ENCODE measurements at regions not wholly inside any gene's neighbourhood (a gene's known extent, or its start where the extent isn't known, plus 50 kb on each side); places are given as distances from the start of the nearest gene placed in this dataset.

- no peak for DNase-seq
These were observed 192.8 kb upstream of the CAMK1G start for GRCh38 chr1:209390764-209391163.

DNA sequence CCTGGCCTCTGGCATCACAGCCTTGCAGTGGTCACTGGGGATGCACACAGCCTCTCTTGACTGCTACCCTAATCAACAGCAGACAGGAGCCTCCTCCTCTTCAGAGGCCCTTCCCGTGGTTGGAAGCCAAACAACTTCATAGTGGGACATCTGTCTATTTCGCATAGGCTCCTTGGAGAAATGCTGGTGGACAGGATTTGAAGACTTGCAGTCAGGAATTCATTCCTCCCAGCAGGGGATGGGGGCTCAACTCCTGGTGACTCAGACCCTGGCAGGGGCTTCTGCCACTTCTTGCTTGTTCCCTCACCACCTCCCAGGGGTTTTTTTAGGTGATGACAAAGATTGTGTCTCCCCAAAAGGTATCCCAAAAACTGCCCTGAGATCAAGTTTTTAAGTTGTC, 191.7 kb upstream of the CAMK1G start:
- DNase-seq: no peak

- DNase-seq: no peak
These were observed 188.3 kb upstream of the CAMK1G start for GRCh38 chr1:209395169-209395568.

GRCh38 chr1:209397371-209397770, 186.1 kb upstream of the CAMK1G start:
- DNase-seq: no peak

GRCh38 chr1:209397910-209398309, 185.6 kb upstream of the CAMK1G start:
- DNase-seq: no peak

GRCh38 chr1:209398313-209398991, 185.1 kb upstream of the CAMK1G start:
- DNase-seq: no peak

DNA sequence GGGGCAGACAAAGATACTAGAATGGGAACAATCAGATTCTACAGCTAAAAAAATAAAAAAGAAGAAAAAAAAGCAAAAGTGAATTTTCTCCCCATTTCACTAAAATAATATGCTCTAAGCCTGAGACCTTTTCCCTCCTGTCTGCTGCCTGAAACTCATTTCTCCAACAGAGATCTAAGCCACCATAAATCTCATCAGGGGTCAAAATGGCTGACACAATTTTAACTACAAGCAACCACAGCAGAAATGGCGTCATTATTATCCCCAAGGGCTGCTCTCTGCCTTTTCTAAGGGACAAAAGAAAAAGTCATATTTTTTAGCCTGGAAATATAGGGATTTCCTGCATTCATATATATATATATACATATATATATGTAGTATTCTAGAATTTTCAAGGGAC, 183.7 kb upstream of the CAMK1G start:
- no peak for DNase-seq

DNA sequence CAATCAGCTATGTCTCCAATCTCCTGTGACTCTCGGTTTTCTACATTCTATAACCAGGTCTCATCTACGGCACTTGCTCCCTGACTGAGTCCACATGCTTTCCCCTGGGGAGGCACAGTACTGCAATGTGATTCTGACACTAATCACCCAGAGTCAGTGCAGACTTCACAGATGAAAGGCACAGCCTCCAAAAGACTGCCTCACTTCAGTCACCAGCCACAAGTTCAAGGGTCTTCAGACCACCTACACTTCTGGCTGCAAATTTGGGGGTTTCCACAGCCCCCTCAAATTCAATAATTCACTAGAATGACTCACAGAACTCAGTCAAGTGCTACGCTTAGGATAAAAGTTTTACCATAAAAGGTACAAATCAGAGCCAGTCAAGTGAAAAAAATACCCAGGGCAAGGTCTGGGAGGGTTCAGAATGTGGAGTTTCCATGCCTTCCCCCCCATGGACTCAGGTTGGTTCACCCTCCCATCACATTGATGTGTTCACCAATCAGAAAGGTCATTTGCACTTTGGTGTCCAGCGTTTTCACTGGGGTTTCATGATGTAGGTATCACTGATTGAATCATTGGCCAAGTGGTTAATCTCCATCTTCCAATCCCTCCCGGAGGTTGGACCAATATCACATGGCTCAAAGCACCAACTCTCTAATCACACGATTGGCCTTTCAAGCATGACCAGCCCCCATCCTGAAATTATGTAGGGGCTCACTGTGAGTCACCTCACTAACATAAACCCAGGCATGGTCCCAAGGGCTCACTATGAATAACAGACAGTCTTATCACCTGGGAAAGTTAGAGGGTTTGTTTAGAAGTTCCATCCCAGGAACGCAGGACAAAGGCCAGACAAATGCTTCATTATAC, 182.9 kb upstream of the CAMK1G start:
- DNase-seq: no peak

DNA sequence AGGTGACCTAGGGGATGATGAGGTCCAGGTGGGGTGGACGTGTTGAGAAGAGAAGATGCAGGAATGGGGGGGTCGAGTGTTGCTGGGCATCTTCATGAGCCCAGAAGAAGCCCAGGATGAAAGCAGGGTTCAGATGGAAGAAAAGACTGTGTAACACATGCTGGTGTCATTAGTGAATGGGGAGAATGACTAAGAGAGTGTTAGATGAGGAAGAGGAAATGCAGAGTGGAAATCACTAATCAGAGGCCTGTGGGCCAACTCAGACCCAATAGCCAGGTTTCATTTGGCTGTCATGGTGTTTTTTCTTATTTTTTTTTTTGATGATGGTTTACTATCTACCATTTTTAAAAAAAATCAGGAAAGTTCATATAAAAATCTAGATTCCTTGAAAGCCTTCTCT, 180.8 kb upstream of the CAMK1G start:
- DNase-seq: no peak

- DNase-seq: no peak
These were observed 179.6 kb upstream of the CAMK1G start for GRCh38 chr1:209403921-209404320.

DNA sequence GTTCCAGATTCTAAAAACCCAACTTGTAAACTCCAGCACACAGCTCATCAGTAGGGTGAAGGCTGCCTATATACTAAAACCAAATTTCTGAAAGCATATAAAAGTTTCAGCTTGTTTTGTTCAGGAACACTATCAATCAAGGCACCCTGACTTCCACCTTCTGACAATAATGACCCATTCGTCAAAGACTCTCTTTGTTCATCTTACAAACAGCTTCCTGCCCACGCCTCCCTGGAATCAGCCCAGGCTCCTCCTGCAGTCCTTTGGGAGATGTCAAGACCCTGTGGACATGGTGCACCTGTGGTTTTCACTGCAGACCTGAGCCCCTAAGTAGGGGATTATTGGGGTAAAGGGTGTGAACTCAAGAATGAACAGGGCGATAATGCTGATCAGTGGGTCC, 178.9 kb upstream of the CAMK1G start:
- DNase-seq: no peak

DNA sequence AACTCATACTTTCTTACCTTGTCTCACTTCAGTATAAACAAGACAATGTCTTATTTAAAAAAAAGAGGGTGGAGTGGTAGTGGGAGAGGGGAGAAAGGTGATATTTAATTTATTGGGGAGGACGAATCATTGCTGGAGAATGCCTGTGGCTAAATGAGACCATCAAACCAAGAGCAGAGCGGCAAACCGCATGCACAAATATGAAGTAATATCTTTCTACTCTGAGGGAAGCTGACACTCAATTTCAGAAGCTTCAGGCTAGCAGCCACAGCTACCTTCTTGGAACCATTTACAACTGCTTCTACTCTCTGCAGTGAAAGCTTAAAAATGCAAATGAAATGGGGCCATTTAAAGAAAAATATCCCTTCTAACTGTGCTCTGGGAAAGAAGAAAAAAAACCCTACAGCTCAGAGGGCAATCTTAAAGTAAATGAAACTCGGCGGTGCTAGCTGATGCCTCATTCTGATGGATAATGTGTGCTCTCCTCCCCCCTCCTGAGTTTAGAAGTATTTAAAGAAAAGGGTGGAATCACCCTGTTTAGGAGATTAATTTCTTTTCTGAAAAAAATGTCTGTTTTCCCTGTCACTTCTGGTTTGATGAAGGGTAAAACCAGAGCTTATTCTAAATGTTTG, 178.2 kb upstream of the CAMK1G start:
- DNase-seq: no peak

DNA sequence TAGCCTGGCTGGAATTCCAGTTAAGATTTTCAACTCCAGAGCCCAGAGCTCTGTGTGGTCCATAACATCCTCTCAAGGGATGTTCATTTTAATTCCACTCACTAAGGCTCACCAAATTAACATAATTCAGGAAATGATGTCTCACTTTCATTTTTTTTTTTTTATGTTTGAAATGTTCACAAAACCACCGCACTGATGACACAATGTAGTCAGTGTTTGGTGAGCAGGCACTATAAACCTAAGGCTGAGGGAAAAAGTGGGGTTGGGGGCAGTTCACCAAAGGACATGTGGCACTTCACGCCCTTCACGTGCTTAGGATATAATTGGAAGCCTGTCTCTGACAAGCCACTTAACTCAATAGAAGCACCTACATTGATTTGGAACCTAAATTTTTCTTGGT, 177.3 kb upstream of the CAMK1G start:
- DNase-seq: no peak

GRCh38 chr1:209406595-209406994, 176.9 kb upstream of the CAMK1G start:
- DNase-seq: no peak

DNA sequence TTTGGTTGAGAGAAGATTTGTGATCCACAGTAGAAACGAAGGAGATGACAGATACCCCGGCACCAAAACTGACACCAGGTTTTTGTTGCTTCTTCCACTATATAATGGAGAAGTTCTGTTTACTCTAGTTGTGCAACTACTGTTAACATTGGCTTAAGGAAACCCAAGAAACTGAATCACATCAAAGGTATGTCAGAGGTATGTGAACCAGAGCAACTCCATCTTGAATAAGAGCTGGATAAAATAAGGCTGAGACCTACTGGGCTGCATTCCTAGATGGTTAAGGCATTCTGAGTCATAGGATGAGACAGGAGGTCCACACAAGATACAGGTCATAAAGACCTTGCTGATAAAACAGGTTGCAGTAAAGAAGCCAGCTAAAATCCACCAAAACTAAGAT, 173.7 kb upstream of the CAMK1G start:
- no peak for DNase-seq

DNA sequence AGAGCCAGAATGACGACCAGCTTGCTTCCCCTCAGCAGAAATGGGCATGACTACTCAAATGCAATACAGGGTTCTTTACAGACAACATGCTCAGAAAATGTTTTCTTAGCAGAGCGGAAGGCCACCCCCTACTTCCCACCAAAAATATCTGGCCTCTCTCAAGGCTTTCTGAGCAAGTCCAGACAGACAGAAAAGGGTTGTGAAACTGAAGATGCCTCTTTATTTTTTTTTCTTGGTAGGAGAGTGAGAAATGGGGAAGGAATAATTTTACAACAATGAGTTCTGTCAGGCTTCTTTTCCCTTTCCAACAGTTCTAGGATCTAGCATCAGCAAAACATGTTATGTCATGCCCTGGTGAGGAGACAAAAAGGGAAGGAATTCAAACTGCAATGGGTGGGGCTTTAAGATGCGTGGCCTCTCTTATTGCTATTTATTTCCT, 172.0 kb upstream of the CAMK1G start:
- no peak for DNase-seq

DNA sequence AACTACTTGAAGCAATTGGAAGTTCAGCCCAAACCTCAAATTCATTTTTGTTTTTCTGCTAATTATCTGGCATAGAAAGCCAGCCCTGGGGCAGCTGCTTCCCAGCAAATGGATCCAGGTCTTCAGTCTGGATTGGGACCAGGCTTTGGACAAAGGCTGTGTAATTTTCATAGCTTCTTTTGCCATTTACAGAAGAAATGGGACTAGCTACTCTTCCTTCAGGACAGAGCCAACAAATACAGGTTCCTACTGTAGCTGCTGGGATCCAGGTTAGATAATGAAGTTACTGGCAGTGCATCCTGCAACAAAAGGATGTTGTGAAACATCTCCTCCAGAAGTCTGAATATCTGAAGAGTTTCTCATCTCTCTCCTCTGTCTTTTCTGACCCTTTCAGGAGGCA, 171.5 kb upstream of the CAMK1G start:
- DNase-seq: no peak

GRCh38 chr1:209412566-209412965, 170.9 kb upstream of the CAMK1G start:
- no peak for DNase-seq

DNA sequence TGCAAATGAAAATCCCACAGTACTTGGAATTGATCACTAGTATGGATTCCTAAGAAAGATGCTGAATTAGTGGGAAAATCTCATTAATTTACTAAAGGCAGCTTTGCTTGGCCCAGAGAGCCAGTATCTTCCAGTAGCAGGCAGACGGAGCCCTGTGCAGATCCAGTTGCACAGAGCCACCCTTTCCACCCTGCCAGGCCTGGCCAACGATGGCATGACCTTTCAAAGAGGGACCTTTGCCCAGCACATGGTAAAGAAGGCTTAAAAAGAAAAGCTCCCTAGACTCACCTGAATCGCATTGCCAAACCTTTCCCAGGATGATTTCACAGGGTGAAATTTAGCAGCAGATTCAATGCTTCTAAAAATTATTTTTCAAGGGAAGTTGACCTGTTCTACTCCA, 170.5 kb upstream of the CAMK1G start:
- no peak for DNase-seq

DNA sequence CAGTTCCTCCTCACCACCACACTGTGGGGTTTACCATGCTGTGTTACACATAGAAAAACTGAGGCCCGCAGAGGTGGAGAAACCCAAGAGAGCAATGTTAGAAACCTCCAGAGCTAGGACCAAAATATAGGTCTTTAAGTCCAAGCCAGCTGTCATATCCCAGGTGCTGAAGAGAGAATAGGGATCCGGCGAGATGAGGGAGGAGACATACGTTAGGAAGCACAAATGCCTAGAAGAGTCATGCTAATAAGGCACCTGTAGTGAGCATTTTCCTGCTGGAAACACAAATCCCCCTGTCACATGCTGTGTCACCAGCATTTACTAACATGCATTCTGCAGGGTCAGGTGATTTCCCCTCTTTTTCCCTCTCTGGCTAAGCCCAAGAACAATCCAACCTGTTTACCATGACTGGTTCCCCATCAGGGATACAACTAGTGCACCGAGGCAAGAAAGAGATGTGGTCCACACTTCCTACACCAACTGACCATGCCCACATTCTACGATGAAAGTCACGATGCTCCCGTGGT, 168.6 kb upstream of the CAMK1G start:
- no peak for DNase-seq

- no peak for DNase-seq
These were observed 167.5 kb upstream of the CAMK1G start for GRCh38 chr1:209416039-209416438.

GRCh38 chr1:209416716-209417115, 166.8 kb upstream of the CAMK1G start:
- no peak for DNase-seq

GRCh38 chr1:209417761-209418160, 165.8 kb upstream of the CAMK1G start:
- no peak for DNase-seq

- DNase-seq: no peak
These were observed 163.2 kb upstream of the CAMK1G start for GRCh38 chr1:209420276-209420675.
